NCI-H82 treated with DMSO at 0.1 percent for 48 hours (cell line): ENCODE measurements at regions not wholly inside any gene's neighbourhood (a gene's known extent, or its start where the extent isn't known, plus 50 kb on each side); places are given as distances from the start of the nearest gene placed in this dataset.

Experiments used
- DNase-seq: peaks from one replicate; lab custom pipeline; 2025; ENCODE audit not compliant: unreplicated experiment; lab: John Stamatoyannopoulos, UW

DNA sequence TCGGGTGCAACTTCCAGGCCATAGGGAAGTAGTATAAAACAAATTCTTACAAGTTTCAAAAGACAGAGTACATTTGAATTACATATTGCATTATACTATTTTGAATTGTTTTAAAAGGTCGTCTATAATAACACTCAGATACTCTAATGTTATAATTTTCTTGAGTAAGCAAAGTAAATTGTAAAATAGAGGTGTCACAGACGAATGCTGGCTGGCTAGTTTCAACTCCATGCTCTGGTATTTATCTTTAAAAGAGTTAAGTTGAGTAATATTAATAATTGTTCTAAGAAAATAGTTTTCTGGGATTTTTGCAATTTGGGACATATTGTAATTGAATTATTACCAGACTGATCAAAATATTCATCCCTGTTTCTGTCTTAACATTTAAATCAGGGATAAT, 764.9 kb downstream of the TECRL start:
- DNase-seq: no peak

DNA sequence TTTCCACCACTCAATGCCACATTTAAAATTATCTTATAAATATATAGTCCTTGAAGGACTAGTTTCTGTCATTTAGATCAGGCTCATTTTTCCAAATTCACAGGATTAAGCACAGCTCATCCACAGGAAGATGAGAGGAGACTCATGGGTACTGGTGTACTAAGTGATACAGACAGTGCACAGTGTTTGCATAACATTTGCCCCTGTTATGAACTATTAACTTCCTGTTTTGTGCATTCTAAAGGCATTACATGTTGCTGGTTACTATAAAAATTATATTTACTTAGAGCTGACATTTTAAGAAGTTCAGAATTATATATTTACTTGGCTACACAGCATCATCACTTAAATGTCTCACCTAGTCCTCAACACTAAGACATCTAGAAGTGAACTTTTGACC, 772.0 kb downstream of the TECRL start:
- no peak for DNase-seq

DNA sequence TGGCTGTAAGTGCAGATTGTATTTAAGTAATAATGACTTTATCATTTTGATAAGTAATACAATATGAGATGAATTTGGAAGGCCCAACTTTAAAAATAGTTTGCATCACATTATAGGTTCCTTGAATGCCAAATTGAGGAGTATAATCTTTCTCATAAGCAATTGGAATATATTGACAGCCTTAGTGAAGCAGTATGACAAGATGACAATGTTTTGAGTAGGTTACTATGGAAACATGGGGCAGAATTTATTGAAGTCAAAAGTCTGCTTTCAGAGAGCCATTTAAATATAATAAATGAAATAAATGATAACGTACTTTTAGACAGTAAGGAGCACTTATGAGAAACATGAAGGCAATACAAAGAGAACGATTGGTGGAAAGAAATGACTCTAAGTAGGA, 776.4 kb downstream of the TECRL start:
- no peak for DNase-seq

DNA sequence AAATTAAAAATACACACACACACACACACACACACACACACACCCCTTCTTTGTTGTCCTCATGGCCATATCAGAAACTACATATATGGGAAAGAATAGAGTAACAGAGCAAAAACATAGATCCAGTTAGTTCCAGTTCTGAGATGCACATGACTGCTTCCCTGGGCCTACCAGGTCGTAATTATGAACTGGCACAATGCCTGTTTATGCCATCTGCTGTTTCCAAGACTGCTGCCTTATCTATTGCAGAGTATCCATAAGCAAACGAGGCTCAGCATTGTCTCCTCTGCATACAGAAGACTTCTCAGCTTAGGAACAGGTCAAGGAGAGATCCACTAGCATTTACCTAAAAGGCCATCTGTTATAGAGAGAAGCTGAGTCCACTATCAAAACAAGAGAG, 789.0 kb downstream of the TECRL start:
- no peak for DNase-seq

DNA sequence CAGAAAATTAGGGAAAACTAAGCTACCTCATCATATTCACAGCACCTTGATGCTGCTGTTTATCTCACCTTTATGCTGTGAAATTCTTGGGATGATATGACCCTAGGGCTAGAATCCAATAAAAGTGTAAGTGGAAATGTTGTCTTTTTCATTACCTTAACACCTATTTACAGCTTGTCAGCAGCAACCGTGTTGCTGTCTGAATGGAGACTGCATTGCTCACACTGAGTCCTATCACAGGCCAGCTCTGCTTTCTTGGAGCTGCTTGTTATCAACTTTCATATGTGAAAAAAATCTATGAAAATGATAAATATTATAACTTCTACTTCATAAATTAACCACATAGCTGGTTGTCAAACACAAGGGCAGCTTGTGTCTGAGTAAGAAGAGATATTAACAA, 789.5 kb downstream of the TECRL start:
- no peak for DNase-seq

DNA sequence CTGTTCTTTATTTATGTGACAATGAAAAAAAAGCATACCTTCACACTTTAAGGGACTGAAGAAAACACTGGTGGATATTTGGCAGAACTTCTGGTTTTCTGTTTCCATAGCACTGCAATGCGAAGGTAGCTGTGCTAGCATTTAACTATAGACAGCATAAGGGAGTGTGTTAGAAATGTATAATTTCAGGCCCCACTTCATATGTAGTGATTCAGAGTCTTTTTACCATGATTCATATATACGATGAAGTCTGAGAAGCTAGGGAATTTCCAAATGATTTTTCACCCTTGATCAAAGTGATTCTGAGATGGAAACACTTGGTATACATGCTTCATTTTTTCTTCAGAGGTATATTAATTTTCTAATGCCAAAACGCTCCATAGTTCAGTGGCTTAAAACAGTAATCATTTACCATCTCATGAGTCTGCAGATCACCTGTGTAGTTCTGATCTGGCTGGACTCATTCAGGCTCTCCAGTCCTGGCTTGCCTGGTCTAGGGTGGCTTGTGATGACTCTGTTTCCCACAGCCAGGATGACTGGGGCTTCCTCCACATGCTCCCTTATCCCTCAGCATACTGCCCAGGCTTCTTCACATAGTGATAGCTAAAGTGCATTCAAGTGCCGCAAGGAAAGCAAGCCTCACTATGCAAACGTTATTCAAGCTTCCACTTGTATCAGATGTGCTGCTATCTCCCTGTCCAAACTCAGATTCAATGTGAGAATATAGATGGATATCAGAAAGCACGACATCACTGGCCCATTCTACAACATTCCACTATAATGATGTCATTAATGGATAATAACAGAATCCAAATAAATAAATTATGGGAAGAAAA, 790.1 kb downstream of the TECRL start:
- DNase-seq: no peak

DNA sequence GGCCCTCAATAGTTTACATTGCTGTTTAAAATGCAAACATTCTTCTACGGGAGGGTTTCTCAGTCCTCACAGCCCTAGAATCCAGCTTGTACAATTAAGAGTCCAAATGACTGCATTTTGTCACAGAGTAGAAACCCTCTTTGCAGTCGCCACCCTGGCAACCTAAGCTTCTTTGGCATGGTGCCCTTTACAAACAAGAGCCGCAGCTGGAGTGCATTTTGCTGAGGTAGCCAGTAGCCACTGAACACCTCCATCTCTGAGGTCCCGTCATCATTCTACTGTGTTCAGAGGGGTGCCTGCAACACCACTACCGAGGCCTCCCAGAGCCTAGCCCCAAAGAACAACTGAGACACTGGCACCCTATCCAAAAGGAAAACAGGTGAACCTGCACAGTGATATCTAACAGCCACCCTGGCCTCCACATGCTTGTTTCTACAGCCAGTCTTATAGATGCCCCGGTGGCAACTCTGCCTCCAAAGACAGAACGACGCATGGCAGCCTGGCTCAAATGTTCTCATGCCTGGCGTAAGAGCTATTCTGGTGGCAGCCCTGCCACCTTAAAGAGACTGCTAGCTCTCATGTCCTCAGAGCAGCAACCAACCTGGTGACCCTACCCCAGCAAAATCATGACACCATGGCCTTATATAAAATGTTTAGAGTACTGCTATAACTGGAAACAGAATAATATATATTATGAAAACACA, 801.9 kb downstream of the TECRL start:
- no peak for DNase-seq

DNA sequence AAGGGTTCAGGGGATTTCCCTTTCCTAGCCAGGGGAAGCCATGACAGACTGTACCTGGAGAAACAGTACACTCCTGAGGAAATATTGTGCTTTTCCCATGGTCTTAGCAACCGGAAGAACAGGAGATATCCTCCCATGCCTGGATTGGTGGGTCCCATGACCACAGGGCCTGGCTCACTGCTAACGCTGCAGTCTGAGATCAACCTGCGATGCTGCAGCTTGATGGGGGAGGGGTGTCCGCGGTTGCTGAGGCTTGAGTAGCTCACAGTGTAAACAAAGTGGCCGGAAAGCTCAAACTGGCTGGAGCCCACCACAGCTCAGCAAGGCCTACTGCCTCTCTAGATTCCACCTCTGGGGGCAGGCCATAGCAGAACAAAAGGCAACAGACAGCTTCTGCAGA, 819.5 kb downstream of the TECRL start:
- no peak for DNase-seq

DNA sequence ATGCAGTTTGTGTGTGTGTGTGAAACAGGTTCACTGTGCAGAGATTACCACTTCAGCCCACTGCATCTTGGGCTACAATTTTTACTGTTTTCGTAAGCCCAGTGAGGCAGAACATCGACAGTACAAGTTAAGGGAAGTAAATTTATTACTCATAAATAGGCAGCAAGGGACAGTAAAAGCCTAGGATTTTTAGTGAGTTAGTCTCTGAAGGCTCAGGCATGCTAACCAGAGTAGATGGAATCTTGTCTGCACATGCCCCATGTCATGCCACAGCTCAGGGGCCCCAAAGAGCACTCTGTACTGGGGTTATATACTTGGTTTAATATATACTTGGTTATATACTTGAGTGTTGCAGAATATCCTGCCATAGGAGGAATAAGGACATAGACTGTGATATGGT, 825.7 kb downstream of the TECRL start:
- no peak for DNase-seq

DNA sequence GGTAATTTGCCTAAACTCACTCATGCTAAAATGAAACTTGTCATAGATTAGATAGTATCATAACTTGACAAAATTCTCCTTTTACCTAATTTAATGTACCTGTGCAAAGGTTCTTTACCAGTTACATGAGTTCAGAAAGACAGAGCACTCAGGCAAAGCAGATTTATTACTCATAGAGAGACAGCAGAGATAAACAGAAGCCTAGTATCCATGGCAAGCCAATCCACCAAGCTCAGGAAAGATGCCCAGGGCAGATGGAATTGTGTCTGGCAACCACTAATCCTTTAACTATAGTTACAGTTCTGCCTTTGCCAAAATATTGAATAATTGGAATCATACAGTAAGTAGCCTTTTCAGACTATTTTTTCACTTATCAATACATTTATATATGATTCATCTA, 826.2 kb downstream of the TECRL start:
- DNase-seq: no peak

DNA sequence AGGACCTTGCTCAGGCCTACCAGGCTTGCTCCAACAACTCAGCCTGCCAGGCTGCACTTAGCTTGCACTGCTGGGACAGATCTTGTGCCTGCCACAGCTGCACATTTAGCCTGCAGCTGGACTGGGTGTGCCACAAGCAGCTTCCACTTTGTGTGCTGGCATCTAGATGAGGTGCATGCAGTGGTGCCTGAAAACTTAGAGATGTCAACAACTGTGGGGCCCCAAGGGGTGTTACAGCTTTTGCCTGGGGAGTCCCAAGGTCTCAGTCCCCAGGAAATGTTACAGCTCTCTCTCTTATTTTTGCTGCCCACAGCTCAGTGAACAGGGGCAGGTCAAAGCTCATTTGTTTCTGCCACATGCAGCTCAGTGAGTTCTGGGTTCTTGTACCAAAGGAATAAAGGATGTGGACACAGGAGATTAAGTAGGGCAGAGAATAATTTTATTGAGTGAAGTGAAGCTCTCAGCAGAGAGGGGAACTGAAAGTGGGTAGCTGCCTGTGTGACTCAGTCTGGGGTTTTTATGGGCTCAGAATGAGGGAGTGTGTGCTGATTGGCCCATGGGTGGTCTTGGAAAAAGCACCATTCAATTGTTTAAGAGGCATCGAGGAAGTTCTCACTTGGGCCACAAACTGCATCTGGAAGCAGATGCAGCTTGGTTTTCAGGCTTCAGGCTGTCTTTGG, 828.3 kb downstream of the TECRL start:
- no peak for DNase-seq

DNA sequence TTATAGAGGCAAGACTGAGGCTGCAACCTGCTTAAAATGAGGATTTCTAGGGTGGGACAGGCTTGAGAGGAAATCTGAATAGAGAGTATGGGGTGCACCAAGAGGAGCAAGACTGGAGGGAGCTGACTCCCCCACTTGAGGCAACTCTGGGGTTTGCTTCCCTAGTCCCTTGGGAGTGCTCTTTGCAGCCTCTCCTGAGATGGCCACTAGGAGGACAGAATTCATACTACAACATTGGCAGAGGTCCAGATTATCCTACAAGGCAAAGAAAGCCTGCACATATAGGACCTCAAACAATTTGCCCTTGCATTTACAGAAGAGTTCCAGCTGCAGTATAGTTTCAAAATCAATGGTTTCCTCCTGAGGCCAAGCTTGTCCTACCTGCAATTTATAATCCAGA, 830.9 kb downstream of the TECRL start:
- DNase-seq: no peak

DNA sequence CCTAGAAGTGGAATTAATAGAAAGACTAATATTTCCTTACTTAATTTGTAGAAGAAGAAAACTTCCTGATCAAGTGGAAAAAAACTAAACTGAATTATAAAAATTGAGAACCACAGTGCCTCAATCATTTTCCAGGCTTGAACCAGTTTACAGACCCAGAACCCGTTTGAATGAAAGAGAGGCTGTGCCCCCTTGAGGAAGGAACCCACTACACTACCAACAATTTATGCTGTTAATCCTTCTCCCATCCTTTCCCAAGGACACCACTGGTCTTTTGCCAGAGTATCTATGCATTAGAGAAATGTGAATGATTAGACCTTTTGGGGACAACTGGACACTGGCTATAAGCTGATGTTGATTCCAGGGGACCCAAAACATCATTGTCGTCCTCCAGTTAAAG, 842.6 kb downstream of the TECRL start:
- no peak for DNase-seq

DNA sequence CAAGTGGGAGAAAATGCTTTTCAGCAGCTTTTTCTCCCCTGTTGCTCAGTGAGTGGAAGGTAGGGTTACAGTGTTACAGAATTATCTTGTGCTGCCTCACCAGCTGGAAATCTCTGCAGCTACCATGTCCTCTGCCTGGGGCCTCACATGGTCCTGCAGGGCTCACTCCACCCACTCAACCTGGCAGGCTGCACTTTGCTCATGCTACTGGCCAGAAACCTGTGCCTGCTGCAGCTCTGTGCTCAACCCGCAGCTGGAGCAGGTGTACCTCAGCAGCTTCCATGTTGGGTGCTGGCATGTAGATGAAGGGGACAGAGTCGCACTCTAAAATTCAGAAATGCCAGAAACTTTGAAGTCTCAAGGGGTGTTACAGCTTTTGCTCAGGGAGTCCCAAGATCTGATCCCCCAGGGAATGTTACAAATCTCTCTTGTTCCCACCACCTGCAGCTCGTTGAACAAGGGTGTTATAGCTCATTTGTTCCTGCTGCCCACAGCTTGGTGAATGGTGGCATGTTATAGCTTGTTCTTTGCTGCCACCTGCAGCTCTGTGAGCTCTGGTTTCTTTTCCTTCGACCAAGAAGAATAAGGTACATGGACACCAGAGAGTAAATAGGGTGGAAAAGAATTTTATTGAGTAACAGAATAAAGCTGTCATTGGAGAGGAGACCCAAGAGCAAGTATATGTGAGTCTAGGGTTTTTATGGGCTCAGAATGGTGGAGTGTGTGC, 845.8 kb downstream of the TECRL start:
- no peak for DNase-seq

DNA sequence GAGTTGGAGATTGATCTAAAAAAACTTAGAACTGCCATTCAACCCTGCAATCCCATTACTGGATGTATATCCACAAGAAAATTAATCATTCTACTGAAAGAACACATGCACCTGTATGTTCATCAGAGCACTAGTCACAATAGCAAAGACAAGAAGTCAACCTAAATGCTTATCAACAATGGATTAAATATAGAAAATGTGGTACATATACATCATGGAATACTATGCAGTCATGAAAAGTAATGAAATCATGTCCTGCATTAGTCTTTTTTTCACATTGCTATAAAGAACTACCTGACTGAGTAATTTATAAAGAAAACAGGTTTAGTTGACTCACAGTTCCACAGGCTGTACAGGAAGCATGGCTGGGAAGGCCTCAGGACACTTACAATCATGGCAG, 850.5 kb downstream of the TECRL start:
- no peak for DNase-seq

DNA sequence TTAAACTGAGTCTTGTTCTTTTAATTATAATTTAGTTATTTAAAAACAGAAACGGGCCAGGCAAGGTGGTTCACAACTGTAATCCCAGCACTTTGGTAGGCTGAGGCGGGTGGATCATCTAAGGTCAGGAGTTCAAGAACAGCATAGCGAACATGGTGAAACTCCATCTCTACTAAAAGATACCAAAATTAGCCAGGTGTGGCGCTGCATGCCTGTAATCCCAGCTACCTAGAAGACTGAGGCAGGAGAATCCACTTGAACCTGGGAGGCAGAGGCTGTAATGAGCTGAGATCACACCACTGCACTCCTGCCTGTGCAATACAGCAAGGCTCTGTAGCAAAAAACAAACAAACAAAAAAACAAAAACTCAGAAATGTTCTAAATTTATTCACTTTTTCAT, 852.9 kb downstream of the TECRL start:
- DNase-seq: no peak

DNA sequence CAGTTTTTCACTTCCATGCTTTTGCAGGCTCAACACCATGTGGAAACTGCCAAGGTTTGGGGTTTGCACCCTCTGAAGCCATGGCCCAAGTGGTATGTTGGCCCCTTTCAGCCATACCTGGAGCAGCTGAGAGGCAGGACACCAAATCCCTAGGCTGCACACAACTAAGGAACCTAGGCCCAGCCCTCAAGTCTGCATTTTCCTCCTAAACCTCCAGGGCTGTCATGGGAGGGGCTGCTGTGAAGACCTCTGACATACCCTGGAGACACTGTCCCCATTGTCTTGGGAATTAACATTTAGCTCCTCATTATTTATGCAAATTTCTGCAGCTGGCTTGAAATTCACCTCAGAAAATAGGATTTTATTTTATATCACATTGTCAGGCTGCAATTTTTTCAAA, 856.1 kb downstream of the TECRL start:
- DNase-seq: no peak

DNA sequence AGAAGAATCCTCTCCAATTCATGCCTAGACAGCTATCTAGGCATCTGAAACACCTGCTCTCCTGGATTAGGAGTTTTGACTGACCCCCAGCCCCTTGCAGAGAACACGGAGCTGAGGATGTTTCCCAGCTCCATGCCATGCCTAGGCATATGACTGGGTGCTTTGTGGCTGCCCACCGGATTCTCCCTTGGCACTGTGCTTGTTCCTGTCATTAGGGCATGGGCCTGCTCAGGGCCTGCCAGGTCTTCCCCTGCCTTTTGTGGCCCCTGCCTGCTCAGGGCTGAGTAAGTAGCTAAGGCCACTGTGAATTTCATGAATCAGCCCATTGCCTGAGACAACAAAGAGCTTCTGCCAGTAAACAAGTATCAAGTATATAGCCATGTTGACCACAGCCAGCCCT, 867.4 kb downstream of the TECRL start:
- no peak for DNase-seq

DNA sequence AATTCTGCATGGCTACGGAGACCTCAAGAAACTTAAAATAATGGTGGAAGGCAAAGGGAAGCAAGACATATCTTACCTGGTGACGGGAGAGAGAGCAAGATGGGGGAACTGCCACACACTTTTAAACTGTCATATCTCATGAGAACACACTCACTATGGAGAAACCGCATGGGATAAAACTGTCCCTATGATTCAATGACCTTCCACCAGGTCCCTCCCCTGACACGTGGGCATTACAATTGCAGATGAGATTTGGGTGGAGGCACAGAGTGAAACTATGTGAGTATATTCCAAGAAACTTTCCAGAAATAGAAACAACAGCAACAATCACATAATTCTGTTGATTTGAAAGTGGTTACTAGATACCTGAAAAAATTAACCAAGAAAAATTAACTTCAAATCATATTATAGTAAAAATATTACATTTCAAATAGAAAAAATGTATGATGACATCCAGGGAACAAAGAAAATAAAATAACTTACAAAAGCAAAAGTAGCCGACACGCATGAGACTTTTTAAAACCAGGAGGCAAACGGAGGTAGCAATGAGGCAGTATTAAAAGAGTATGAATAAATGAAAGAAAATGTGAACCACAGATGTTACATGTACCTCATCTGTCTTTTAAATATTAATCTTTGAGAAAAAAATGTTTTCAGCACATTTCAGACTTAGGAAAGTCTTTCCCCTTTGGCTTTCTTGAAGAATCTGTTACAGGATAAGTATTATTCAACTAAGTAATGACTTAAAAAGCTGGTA, 879.5 kb downstream of the TECRL start:
- no peak for DNase-seq

DNA sequence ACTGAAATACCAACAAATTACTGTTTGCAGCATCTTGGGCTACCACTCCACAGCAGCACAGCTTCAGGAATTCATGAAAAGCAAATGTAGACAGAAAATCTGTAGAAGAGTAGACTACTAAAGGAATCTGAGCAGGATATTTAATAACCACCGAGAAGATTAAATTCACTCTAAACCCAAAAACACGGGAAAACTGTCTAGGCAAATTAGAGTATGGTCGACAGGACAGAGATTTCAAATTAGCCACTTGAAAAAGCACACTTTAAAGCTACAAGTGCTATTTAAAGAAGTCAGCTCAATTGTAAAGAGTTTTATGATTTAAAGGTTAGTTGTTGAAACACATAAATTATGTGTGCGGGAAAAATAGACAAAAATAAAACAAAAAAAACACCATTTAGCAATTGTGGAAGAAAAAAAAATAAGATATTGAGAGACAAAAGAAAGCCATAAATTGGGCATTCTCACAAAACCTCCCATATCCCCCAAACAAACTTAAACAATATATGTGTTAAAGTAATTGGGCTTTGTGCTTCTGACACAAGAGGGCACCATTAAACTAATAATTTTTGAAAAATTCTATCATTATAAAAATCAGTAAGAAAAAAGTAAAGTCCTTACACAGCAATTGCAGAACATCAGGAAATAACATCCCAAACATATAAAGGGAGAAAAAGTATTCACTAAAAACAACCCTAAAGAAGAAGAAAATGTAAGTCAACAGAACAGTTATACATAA, 880.8 kb downstream of the TECRL start:
- no peak for DNase-seq
